ENCODE measurements at regions not wholly inside any gene's neighbourhood (a gene's known extent, or its start where the extent isn't known, plus 50 kb on each side); places are given as distances from the start of the nearest gene placed in this dataset.

- Histone ChIP-seq H3K9me3 (ENCODE audit: control insufficient read depth in 5 of 5, low read length in 5 of 5) (peaks cover 0 to 5% (median 0%) of the 10 kb centered on the region in 5 donors), H3K9ac (ENCODE audit: low read length in 5 of 5) (no peak overlapping the region), H3K4me1 (ENCODE audit: control insufficient read depth in 5 of 5, insufficient read depth in 5 of 5, low read length in 5 of 5) (peaks cover 0 to 20% (median 4%) of the 10 kb centered on the region in 5 donors), H3K27ac (ENCODE audit: low read depth, low read length) (no peak overlapping the region), H3K36me3 (ENCODE audit: control insufficient read depth in 5 of 5, insufficient read depth in 5 of 5, low read length in 5 of 5) (no peaks in the 10 kb centered on the region), H3K27me3 (ENCODE audit: control insufficient read depth in 5 of 5, insufficient read depth in 4 of 5, low read length in 5 of 5) (no peaks in the 10 kb centered on the region), H3K4me3 (ENCODE audit: low read depth in 1 of 5, low read length in 5 of 5) (no peak overlapping the region)
These were observed 425.2 kb downstream of the TTLL7 start for GRCh38 chr1:83573776-83574175.

- no peaks in the 10 kb centered on the region for H3K36me3 ChIP-seq (ENCODE audit: control insufficient read depth in 5 of 5, insufficient read depth in 5 of 5, low read length in 5 of 5)
- no peak overlapping the region for H3K4me3 ChIP-seq (ENCODE audit: low read depth in 1 of 5, low read length in 5 of 5)
- peaks cover 0 to 5% (median 0%) of the 10 kb centered on the region in 5 donors for H3K9me3 ChIP-seq (ENCODE audit: control insufficient read depth in 5 of 5, low read length in 5 of 5)
- no peaks in the 10 kb centered on the region for H3K27me3 ChIP-seq (ENCODE audit: control insufficient read depth in 5 of 5, insufficient read depth in 4 of 5, low read length in 5 of 5)
- H3K27ac ChIP-seq (ENCODE audit: low read depth, low read length) = no peak overlapping the region
- no peak overlapping the region for H3K9ac ChIP-seq (ENCODE audit: low read length in 5 of 5)
- peaks cover 0 to 20% (median 4%) of the 10 kb centered on the region in 5 donors for H3K4me1 ChIP-seq (ENCODE audit: control insufficient read depth in 5 of 5, insufficient read depth in 5 of 5, low read length in 5 of 5)
These were observed 427.4 kb downstream of the TTLL7 start for GRCh38 chr1:83571536-83571935.

- Histone ChIP-seq H3K4me1 (ENCODE audit: control insufficient read depth in 5 of 5, insufficient read depth in 5 of 5, low read length in 5 of 5) (no peaks in the 10 kb centered on the region), H3K27me3 (ENCODE audit: control insufficient read depth in 5 of 5, insufficient read depth in 4 of 5, low read length in 5 of 5) (no peaks in the 10 kb centered on the region), H3K9me3 (ENCODE audit: control insufficient read depth in 5 of 5, low read length in 5 of 5) (no peaks in the 10 kb centered on the region), H3K36me3 (ENCODE audit: control insufficient read depth in 5 of 5, insufficient read depth in 5 of 5, low read length in 5 of 5) (no peaks in the 10 kb centered on the region), H3K4me3 (ENCODE audit: low read depth in 1 of 5, low read length in 5 of 5) (no peak overlapping the region), H3K27ac (ENCODE audit: low read depth, low read length) (no peak overlapping the region), H3K9ac (ENCODE audit: low read length in 5 of 5) (no peak overlapping the region)
These were observed 437.6 kb downstream of the TTLL7 start for GRCh38 chr1:83561346-83561745.

- Histone ChIP-seq H3K27ac (ENCODE audit: low read depth, low read length) (no peak overlapping the region), H3K4me1 (ENCODE audit: control insufficient read depth in 5 of 5, insufficient read depth in 5 of 5, low read length in 5 of 5) (peaks cover 0 to 3% (median 0%) of the 10 kb centered on the region in 5 donors), H3K36me3 (ENCODE audit: control insufficient read depth in 5 of 5, insufficient read depth in 5 of 5, low read length in 5 of 5) (no peaks in the 10 kb centered on the region), H3K9me3 (ENCODE audit: control insufficient read depth in 5 of 5, low read length in 5 of 5) (no peaks in the 10 kb centered on the region), H3K4me3 (ENCODE audit: low read depth in 1 of 5, low read length in 5 of 5) (no peak overlapping the region), H3K9ac (ENCODE audit: low read length in 5 of 5) (no peak overlapping the region), H3K27me3 (ENCODE audit: control insufficient read depth in 5 of 5, insufficient read depth in 4 of 5, low read length in 5 of 5) (no peaks in the 10 kb centered on the region)
These were observed 439.6 kb downstream of the TTLL7 start for GRCh38 chr1:83559129-83559840.

GRCh38 chr1:83555871-83556270 is 443.1 kb downstream of the TTLL7 start:
- peaks cover 0 to 3% (median 0%) of the 10 kb centered on the region in 5 donors for H3K4me1 ChIP-seq (ENCODE audit: control insufficient read depth in 5 of 5, insufficient read depth in 5 of 5, low read length in 5 of 5)
- no peaks in the 10 kb centered on the region for H3K27me3 ChIP-seq (ENCODE audit: control insufficient read depth in 5 of 5, insufficient read depth in 4 of 5, low read length in 5 of 5)
- H3K4me3 ChIP-seq (ENCODE audit: low read depth in 1 of 5, low read length in 5 of 5) = no peak overlapping the region
- H3K9ac ChIP-seq (ENCODE audit: low read length in 5 of 5) = no peak overlapping the region
- no peak overlapping the region for H3K27ac ChIP-seq (ENCODE audit: low read depth, low read length)
- H3K9me3 ChIP-seq (ENCODE audit: control insufficient read depth in 5 of 5, low read length in 5 of 5) = no peaks in the 10 kb centered on the region
- H3K36me3 ChIP-seq (ENCODE audit: control insufficient read depth in 5 of 5, insufficient read depth in 5 of 5, low read length in 5 of 5) = no peaks in the 10 kb centered on the region

GRCh38 chr1:83554174-83554573 is 444.8 kb downstream of the TTLL7 start:
- Histone ChIP-seq H3K4me3 (ENCODE audit: low read depth in 1 of 5, low read length in 5 of 5) (no peak overlapping the region), H3K27ac (ENCODE audit: low read depth, low read length) (no peak overlapping the region), H3K9me3 (ENCODE audit: control insufficient read depth in 5 of 5, low read length in 5 of 5) (no peaks in the 10 kb centered on the region), H3K4me1 (ENCODE audit: control insufficient read depth in 5 of 5, insufficient read depth in 5 of 5, low read length in 5 of 5) (peaks cover 0 to 3% (median 0%) of the 10 kb centered on the region in 5 donors), H3K9ac (ENCODE audit: low read length in 5 of 5) (peak overlapping the region in 1 of 5 donors; percentile 7), H3K36me3 (ENCODE audit: control insufficient read depth in 5 of 5, insufficient read depth in 5 of 5, low read length in 5 of 5) (no peaks in the 10 kb centered on the region), H3K27me3 (ENCODE audit: control insufficient read depth in 5 of 5, insufficient read depth in 4 of 5, low read length in 5 of 5) (no peaks in the 10 kb centered on the region)

GRCh38 chr1:83552820-83553219 is 446.1 kb downstream of the TTLL7 start:
- Histone ChIP-seq H3K9ac (ENCODE audit: low read length in 5 of 5) (no peak overlapping the region), H3K4me1 (ENCODE audit: control insufficient read depth in 5 of 5, insufficient read depth in 5 of 5, low read length in 5 of 5) (peaks cover 0 to 3% (median 0%) of the 10 kb centered on the region in 5 donors), H3K4me3 (ENCODE audit: low read depth in 1 of 5, low read length in 5 of 5) (no peak overlapping the region), H3K27me3 (ENCODE audit: control insufficient read depth in 5 of 5, insufficient read depth in 4 of 5, low read length in 5 of 5) (no peaks in the 10 kb centered on the region), H3K27ac (ENCODE audit: low read depth, low read length) (no peak overlapping the region), H3K36me3 (ENCODE audit: control insufficient read depth in 5 of 5, insufficient read depth in 5 of 5, low read length in 5 of 5) (no peaks in the 10 kb centered on the region), H3K9me3 (ENCODE audit: control insufficient read depth in 5 of 5, low read length in 5 of 5) (no peaks in the 10 kb centered on the region)

- Histone ChIP-seq H3K9me3 (ENCODE audit: control insufficient read depth in 5 of 5, low read length in 5 of 5) (peaks cover 0 to 3% (median 0%) of the 10 kb centered on the region in 5 donors), H3K4me1 (ENCODE audit: control insufficient read depth in 5 of 5, insufficient read depth in 5 of 5, low read length in 5 of 5) (peaks cover 0 to 7% (median 4%) of the 10 kb centered on the region in 5 donors), H3K27me3 (ENCODE audit: control insufficient read depth in 5 of 5, insufficient read depth in 4 of 5, low read length in 5 of 5) (no peaks in the 10 kb centered on the region), H3K9ac (ENCODE audit: low read length in 5 of 5) (no peak overlapping the region), H3K27ac (ENCODE audit: low read depth, low read length) (no peak overlapping the region), H3K4me3 (ENCODE audit: low read depth in 1 of 5, low read length in 5 of 5) (no peak overlapping the region), H3K36me3 (ENCODE audit: control insufficient read depth in 5 of 5, insufficient read depth in 5 of 5, low read length in 5 of 5) (no peaks in the 10 kb centered on the region)
These were observed 450.6 kb downstream of the TTLL7 start for GRCh38 chr1:83548311-83548710.

- no peak overlapping the region for H3K9ac ChIP-seq (ENCODE audit: low read length in 5 of 5)
- H3K27ac ChIP-seq (ENCODE audit: low read depth, low read length) = no peak overlapping the region
- H3K4me1 ChIP-seq (ENCODE audit: control insufficient read depth in 5 of 5, insufficient read depth in 5 of 5, low read length in 5 of 5) = peaks cover 0 to 7% (median 4%) of the 10 kb centered on the region in 5 donors
- H3K27me3 ChIP-seq (ENCODE audit: control insufficient read depth in 5 of 5, insufficient read depth in 4 of 5, low read length in 5 of 5) = no peaks in the 10 kb centered on the region
- peaks cover 0 to 3% (median 0%) of the 10 kb centered on the region in 5 donors for H3K9me3 ChIP-seq (ENCODE audit: control insufficient read depth in 5 of 5, low read length in 5 of 5)
- no peak overlapping the region for H3K4me3 ChIP-seq (ENCODE audit: low read depth in 1 of 5, low read length in 5 of 5)
- no peaks in the 10 kb centered on the region for H3K36me3 ChIP-seq (ENCODE audit: control insufficient read depth in 5 of 5, insufficient read depth in 5 of 5, low read length in 5 of 5)
These were observed 451.0 kb downstream of the TTLL7 start for GRCh38 chr1:83547901-83548300.

- H3K36me3 ChIP-seq (ENCODE audit: control insufficient read depth in 5 of 5, insufficient read depth in 5 of 5, low read length in 5 of 5) = no peaks in the 10 kb centered on the region
- no peak overlapping the region for H3K27ac ChIP-seq (ENCODE audit: low read depth, low read length)
- H3K27me3 ChIP-seq (ENCODE audit: control insufficient read depth in 5 of 5, insufficient read depth in 4 of 5, low read length in 5 of 5) = no peaks in the 10 kb centered on the region
- H3K9ac ChIP-seq (ENCODE audit: low read length in 5 of 5) = no peak overlapping the region
- H3K9me3 ChIP-seq (ENCODE audit: control insufficient read depth in 5 of 5, low read length in 5 of 5) = peaks cover 0 to 3% (median 0%) of the 10 kb centered on the region in 5 donors
- H3K4me1 ChIP-seq (ENCODE audit: control insufficient read depth in 5 of 5, insufficient read depth in 5 of 5, low read length in 5 of 5) = peaks cover 0 to 7% (median 4%) of the 10 kb centered on the region in 5 donors
- H3K4me3 ChIP-seq (ENCODE audit: low read depth in 1 of 5, low read length in 5 of 5) = no peak overlapping the region
These were observed 452.1 kb downstream of the TTLL7 start for GRCh38 chr1:83546874-83547273.

All from subcutaneous abdominal adipose tissue (tissue), 5 donors.